Thyroid gland (tissue), 4 donors: ENCODE measurements at regions not wholly inside any gene's neighbourhood (a gene's known extent, or its start where the extent isn't known, plus 50 kb on each side); places are given as distances from the start of the nearest gene placed in this dataset.

Experiments
- POLR2A ChIP-seq, 2 donors: fragments of 450-650 bp; IDR thresholded peaks; one replicate each; pipeline ENCODE4 v1.6.1; 2017; ENCODE audit warnings: antibody characterized with exemption in 2 of 2, mild to moderate bottlenecking in 2 of 2, moderate library complexity in 1 of 2
- TF ChIP-seq, protein P1 (sequence below), 6 experiments: fragments of 200-600 bp in 3 of 6; fragments of 450-650 bp in 3 of 6; sonication (generic) in 3 of 6; IDR thresholded peaks; one replicate each; pipeline ENCODE4 v1.5.1; 2016 to 2019; ENCODE audit warnings: antibody characterized with exemption in 6 of 6, mild to moderate bottlenecking in 2 of 6, inconsistent platforms in 1 of 6, moderate library complexity in 1 of 6

DNA sequence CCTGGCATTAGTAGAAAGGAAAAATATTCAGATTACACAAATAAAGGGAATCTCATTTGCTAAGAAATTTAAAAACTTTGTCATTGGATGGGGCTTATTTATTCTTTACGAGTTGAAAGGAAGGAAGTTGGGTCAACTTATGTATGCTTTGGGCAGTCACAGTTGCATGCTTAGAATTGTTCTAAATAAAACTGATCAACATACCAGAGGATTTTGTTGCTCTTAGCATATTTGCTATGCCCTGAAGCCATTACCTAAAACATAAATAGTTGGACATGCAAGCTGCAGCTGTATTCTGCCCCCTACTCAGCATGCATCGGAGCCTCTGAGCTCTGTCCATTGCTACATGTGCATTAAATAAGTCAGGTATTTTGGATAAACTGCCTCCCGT, 172.7 kb upstream of the MEF2C start:
- TF ChIP-seq, protein P1, sequence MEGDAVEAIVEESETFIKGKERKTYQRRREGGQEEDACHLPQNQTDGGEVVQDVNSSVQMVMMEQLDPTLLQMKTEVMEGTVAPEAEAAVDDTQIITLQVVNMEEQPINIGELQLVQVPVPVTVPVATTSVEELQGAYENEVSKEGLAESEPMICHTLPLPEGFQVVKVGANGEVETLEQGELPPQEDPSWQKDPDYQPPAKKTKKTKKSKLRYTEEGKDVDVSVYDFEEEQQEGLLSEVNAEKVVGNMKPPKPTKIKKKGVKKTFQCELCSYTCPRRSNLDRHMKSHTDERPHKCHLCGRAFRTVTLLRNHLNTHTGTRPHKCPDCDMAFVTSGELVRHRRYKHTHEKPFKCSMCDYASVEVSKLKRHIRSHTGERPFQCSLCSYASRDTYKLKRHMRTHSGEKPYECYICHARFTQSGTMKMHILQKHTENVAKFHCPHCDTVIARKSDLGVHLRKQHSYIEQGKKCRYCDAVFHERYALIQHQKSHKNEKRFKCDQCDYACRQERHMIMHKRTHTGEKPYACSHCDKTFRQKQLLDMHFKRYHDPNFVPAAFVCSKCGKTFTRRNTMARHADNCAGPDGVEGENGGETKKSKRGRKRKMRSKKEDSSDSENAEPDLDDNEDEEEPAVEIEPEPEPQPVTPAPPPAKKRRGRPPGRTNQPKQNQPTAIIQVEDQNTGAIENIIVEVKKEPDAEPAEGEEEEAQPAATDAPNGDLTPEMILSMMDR (IDR thresholded peaks at IDR 0.05): no peak
- TF ChIP-seq POLR2A (IDR thresholded peaks at IDR 0.05): no peak
